GM19240 (cell line): ENCODE measurements at regions not wholly inside any gene's neighbourhood (a gene's known extent, or its start where the extent isn't known, plus 50 kb on each side); places are given as distances from the start of the nearest gene placed in this dataset.
"Not testable (repeated sequence)": the region's sequence is repeated elsewhere in the genome, so short reads cannot be mapped to it uniquely, and the experiment has no call there.

Experiments
- DNase-seq: peaks from one replicate; pipeline ENCODE4 v3.0.0; 2011; ENCODE audit warnings: low spot score; ENCODE audit not compliant: insufficient read length

GRCh38 chr10:27345455-27345920 lies 104.9 kb upstream of the ACBD5 start:
- DNase-seq = no peak

GRCh38 chr10:27344568-27345454 lies 104.2 kb upstream of the ACBD5 start:
- DNase-seq = no peak

GRCh38 chr10:27341001-27341400 lies 100.4 kb upstream of the ACBD5 start:
- DNase-seq = no peak

- DNase-seq = not testable (repeated sequence)
These were observed 94.6 kb upstream of the ACBD5 start for GRCh38 chr10:27335246-27335645.

- no peak for DNase-seq
These were observed 89.5 kb upstream of the ACBD5 start for GRCh38 chr10:27330074-27330473.

- DNase-seq = no peak
These were observed 88.3 kb upstream of the ACBD5 start for GRCh38 chr10:27328946-27329345.

GRCh38 chr10:27326748-27327147 lies 86.2 kb upstream of the ACBD5 start:
- not testable (repeated sequence) for DNase-seq

GRCh38 chr10:27319752-27320431 lies 79.3 kb upstream of the ACBD5 start:
- DNase-seq = no peak

GRCh38 chr10:27319139-27319538 lies 78.5 kb upstream of the ACBD5 start:
- DNase-seq = not testable (repeated sequence)

GRCh38 chr10:27315082-27315481 lies 74.5 kb upstream of the ACBD5 start:
- not testable (repeated sequence) for DNase-seq

- DNase-seq = not testable (repeated sequence)
These were observed 73.0 kb upstream of the ACBD5 start for GRCh38 chr10:27313586-27313985.

- no peak for DNase-seq
These were observed 72.3 kb upstream of the ACBD5 start for GRCh38 chr10:27312854-27313253.

GRCh38 chr10:27311809-27312208 lies 71.2 kb upstream of the ACBD5 start:
- not testable (repeated sequence) for DNase-seq

GRCh38 chr10:27298522-27298850 lies 57.9 kb upstream of the ACBD5 start:
- DNase-seq = not testable (repeated sequence)

- DNase-seq = no peak
These were observed 57.4 kb upstream of the ACBD5 start for GRCh38 chr10:27297844-27298521.

- not testable (repeated sequence) for DNase-seq
These were observed 55.7 kb upstream of the ACBD5 start for GRCh38 chr10:27296285-27296684.

GRCh38 chr10:27291253-27291895 lies 50.8 kb upstream of the ACBD5 start:
- not testable (repeated sequence) for DNase-seq
